ENCODE measurements at regions not wholly inside any gene's neighbourhood (a gene's known extent, or its start where the extent isn't known, plus 50 kb on each side); places are given as distances from the start of the nearest gene placed in this dataset.

GRCh38 chr1:88062650-88063153 lies 621.4 kb upstream of the PKN2 start:
- no peak overlapping the region for H3K4me3 ChIP-seq (ENCODE audit: low read depth, low read length)
- H3K27me3 ChIP-seq (replicated peaks), result no peaks in the 10 kb centered on the region
- in situ Hi-C loops (cut with HindIII; ENCODE audit: low pct_ligation_motif_present, low sequenced_read_pairs), result no loop called here
- TF ChIP-seq, protein P1, sequence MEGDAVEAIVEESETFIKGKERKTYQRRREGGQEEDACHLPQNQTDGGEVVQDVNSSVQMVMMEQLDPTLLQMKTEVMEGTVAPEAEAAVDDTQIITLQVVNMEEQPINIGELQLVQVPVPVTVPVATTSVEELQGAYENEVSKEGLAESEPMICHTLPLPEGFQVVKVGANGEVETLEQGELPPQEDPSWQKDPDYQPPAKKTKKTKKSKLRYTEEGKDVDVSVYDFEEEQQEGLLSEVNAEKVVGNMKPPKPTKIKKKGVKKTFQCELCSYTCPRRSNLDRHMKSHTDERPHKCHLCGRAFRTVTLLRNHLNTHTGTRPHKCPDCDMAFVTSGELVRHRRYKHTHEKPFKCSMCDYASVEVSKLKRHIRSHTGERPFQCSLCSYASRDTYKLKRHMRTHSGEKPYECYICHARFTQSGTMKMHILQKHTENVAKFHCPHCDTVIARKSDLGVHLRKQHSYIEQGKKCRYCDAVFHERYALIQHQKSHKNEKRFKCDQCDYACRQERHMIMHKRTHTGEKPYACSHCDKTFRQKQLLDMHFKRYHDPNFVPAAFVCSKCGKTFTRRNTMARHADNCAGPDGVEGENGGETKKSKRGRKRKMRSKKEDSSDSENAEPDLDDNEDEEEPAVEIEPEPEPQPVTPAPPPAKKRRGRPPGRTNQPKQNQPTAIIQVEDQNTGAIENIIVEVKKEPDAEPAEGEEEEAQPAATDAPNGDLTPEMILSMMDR (IDR thresholded peaks at IDR 0.05; ENCODE audit: low read depth, low read length, missing control alignments), result no peak
- DNase-seq, result no peak
- no peaks in the 10 kb centered on the region for H3K36me3 ChIP-seq (replicated peaks)
- no peak overlapping the region for H3K27ac ChIP-seq

DNA sequence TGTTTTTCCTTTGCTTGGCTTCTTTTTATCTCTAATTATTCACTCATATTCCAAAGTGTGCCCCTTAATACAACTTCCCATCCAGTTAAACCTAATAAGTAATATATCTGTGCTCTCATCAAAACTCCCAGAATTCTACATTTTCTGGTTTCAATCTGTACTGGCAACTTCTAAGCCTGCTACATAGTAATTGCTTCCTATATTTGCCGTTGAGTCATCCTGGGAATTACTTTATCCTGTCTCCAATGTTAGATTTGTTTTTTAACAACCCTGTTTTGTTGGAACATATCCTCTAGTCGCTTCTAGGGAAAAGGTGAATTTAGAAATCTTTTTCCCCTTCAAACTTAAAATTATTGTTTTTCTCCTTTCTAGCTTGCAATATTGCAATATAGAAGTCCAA lies 620.5 kb upstream of the PKN2 start:
- TF ChIP-seq, protein P1 (IDR thresholded peaks at IDR 0.05; ENCODE audit: low read depth, low read length, missing control alignments), result no peak

DNA sequence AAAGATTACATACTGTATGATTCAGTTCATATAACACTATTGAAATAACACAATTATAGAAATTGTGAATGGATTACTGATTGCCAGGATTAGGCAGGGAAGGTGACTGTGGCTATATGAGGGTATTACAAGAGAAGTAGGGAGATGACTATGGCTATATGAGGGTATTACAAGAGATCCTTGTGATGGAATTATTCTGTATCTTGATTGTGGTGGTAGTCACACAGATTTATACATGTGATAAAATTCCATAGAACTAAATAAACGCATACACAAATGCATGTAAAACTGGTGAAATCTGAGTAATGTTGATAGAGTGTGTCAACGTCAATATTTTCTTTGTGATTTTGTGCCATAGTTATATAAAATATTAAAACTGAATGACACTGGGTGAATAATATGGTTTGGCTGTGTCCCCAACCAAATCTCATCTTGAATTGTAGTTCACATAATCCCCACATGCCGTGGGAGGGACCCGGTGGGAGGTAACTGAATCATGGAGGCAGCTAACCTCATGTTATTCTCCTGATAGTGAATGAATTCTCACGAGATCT lies 615.6 kb upstream of the PKN2 start:
- no peak for DNase-seq
- H3K27ac ChIP-seq, result no peak overlapping the region
- in situ Hi-C loops (cut with HindIII; ENCODE audit: low pct_ligation_motif_present, low sequenced_read_pairs), result no loop called here
- TF ChIP-seq, protein P1 (IDR thresholded peaks at IDR 0.05; ENCODE audit: low read depth, low read length, missing control alignments), result no peak
- H3K4me3 ChIP-seq (ENCODE audit: low read depth, low read length), result no peak overlapping the region
- H3K36me3 ChIP-seq (replicated peaks), result no peaks in the 10 kb centered on the region
- H3K27me3 ChIP-seq (replicated peaks), result no peaks in the 10 kb centered on the region

More for the DNA sequence above, 620.5 kb upstream of the PKN2 start:
- H3K36me3 ChIP-seq (replicated peaks), result no peaks in the 10 kb centered on the region
- H3K4me3 ChIP-seq (ENCODE audit: low read depth, low read length), result no peak overlapping the region
- no peak overlapping the region for H3K27ac ChIP-seq
- in situ Hi-C loops (cut with HindIII; ENCODE audit: low pct_ligation_motif_present, low sequenced_read_pairs), result no loop called here
- no peaks in the 10 kb centered on the region for H3K27me3 ChIP-seq (replicated peaks)
- no peak for DNase-seq

DNA sequence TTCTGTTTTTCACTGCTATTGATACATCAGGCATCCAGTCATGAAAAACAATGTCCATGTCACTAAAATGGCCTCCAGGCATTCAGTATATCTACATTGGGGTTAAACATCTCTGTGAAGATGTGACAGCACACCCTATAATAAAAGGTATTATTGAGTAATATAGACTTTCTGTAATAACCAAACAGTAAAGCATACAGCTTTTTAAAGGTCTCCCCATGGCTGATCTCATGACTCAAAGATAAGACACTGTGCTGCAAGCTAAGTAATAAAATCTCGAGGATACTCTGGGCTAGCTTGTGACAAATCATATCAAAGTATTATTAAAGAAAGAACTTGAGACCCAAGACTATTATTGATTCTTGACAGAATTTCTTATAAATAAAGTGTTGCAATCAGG lies 613.1 kb upstream of the PKN2 start:
- no peaks in the 10 kb centered on the region for H3K36me3 ChIP-seq (replicated peaks)
- H3K27me3 ChIP-seq (replicated peaks), result no peaks in the 10 kb centered on the region
- in situ Hi-C loops (cut with HindIII; ENCODE audit: low pct_ligation_motif_present, low sequenced_read_pairs), result no loop called here
- TF ChIP-seq, protein P1 (IDR thresholded peaks at IDR 0.05; ENCODE audit: low read depth, low read length, missing control alignments), result no peak
- no peak overlapping the region for H3K4me3 ChIP-seq (ENCODE audit: low read depth, low read length)
- DNase-seq, result no peak
- no peak overlapping the region for H3K27ac ChIP-seq

DNA sequence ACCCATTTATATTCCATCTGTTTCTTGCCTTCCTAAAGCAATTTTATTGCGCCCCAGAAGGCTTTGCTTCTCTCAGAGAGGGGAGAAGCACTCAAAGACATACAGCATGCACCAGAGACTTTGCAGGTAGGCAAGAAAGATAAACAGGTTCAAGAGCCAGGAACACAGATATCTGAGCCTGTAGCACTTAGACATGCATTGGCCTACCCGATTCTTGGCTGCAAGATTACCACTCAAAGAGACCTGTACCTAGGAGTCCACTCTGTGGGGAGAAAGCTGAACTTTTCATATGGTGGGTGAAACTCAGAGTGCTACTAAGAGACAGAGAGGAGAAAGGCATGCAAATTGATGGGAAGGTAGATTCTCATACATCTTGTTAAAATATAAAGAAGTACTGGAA lies 609.4 kb upstream of the PKN2 start:
- in situ Hi-C loops (cut with HindIII; ENCODE audit: low pct_ligation_motif_present, low sequenced_read_pairs), result no loop called here
- H3K27ac ChIP-seq, result no peak overlapping the region
- H3K27me3 ChIP-seq (replicated peaks), result no peaks in the 10 kb centered on the region

More for the DNA sequence above, 609.4 kb upstream of the PKN2 start:
- Histone ChIP-seq H3K4me3 (ENCODE audit: low read depth, low read length) (no peak overlapping the region), H3K36me3 (replicated peaks) (no peaks in the 10 kb centered on the region)
- TF ChIP-seq, protein P1 (IDR thresholded peaks at IDR 0.05; ENCODE audit: low read depth, low read length, missing control alignments), result no peak
- DNase-seq, result no peak

Measured in brain microvascular endothelial cell (primary cell).